ENCODE measurements at regions not wholly inside any gene's neighbourhood (a gene's known extent, or its start where the extent isn't known, plus 50 kb on each side); places are given as distances from the start of the nearest gene placed in this dataset.
"Not testable (repeated sequence)": the region's sequence is repeated elsewhere in the genome, so short reads cannot be mapped to it uniquely, and the experiment has no call there.

DNA sequence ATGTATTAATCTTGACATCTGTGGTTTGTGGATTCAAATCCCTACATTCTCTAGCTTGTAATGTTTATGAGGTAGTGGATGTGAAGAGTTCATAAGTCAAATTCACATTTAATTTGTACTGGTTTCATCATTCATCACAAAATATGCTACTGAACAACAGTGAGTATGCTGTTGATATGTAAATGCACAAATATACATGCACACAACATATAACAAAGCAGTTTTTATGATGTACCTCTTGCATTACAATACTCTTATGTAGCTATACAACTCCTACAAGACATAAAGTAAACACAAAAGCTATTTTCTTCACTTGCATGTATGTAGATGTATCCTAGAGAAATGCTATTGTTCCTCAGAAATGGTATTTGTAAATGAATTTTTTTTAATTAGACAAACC is 111.0 kb upstream of the ANTXRL start:
- H3K4me3 ChIP-seq (ENCODE audit: low read depth, low read length): no peak overlapping the region
- no peak for TF ChIP-seq CTCF (IDR thresholded peaks at IDR 0.05; ENCODE audit: insufficient read depth, low read depth, low read length, missing control alignments)
- no peak for DNase-seq (ENCODE audit: low read depth)

GRCh38 chr10:46187431-46187830 is 99.4 kb upstream of the ANTXRL start:
- DNase-seq (ENCODE audit: low read depth); H3K4me3 ChIP-seq (ENCODE audit: low read depth, low read length): not testable (repeated sequence)

GRCh38 chr10:46197050-46197449 is 89.7 kb upstream of the ANTXRL start:
- DNase-seq (ENCODE audit: low read depth): no peak
- no peak overlapping the region for H3K4me3 ChIP-seq (ENCODE audit: low read depth, low read length)
- TF ChIP-seq CTCF (IDR thresholded peaks at IDR 0.05; ENCODE audit: insufficient read depth, low read depth, low read length, missing control alignments): no peak

GRCh38 chr10:46198516-46198915 is 88.3 kb upstream of the ANTXRL start:
- H3K4me3 ChIP-seq (ENCODE audit: low read depth, low read length): no peak overlapping the region
- TF ChIP-seq CTCF (IDR thresholded peaks at IDR 0.05; ENCODE audit: insufficient read depth, low read depth, low read length, missing control alignments): no peak
- no peak for DNase-seq (ENCODE audit: low read depth)

GRCh38 chr10:46202405-46202804 is 84.4 kb upstream of the ANTXRL start:
- DNase-seq (ENCODE audit: low read depth); H3K4me3 ChIP-seq (ENCODE audit: low read depth, low read length): not testable (repeated sequence)

DNA sequence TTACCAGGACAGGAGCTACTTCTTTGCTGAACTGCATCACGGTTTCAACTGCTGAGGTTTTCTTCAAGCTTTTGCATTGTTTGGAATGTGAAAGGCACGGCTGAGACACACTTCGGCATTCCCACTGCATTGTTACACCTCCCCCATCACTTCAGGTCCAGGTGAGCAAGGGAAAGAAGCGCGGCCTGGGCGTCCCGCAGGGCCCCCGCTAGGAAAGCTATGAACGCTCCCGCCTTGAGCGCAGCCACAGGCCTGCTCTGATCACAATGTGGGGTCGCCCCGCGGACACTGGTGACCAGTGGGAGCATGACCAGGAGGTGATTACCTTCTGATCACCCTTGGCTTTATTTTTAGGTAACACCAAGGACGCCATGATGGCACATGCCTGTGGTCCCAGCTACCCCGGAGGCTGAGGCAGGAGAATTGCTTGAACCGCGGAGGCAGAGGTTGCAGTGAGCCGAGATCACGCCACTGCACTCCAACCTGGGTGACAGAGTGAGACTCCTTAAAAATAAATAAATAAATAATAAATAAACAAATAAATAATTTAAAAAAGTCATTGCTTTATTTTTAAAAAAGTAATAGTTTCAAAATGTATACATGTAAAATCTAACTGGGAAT is 82.2 kb upstream of the ANTXRL start:
- not testable (repeated sequence) for H3K4me3 ChIP-seq (ENCODE audit: low read depth, low read length); DNase-seq (ENCODE audit: low read depth)

DNA sequence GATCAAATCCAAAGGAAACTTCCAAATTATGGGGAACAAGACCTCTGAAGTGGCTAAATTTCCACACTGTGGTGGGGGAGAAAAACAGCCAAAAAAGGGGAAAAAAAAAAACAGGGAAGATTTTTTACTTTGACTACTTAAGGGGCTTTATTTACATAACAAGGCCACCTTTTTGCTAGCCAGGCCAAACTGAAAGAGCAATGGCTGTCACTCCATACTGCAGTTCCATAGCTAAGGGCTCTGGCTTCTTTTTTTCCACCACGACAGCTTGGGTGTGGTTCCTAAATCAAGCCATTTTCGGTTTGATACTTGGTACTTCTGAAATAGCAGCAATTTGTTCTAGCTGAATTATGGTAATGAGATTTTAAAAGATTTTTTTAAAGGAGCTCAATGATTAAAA is 76.4 kb upstream of the ANTXRL start:
- DNase-seq (ENCODE audit: low read depth); H3K4me3 ChIP-seq (ENCODE audit: low read depth, low read length): not testable (repeated sequence)

DNA sequence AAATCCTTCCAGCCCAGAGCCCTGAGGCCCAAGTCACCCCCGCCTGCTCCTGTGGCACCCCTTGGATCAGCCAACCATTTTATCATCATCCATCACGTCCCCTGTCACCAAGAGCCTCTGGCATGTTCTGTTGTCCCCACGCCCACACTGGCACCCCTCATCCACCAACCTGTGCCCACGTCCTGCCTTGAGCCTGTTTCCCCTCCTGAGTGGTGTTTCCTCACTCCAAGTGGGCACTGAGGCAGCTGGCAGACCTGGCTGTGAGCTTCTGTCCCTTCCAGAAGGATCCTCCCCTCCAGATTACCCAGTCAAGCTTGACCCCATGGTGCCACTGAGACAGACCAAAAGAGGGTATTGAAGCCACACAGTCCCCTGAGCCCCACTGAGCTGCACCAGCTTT is 71.4 kb upstream of the ANTXRL start:
- DNase-seq (ENCODE audit: low read depth): no peak
- H3K4me3 ChIP-seq (ENCODE audit: low read depth, low read length): no peak overlapping the region
- TF ChIP-seq CTCF (IDR thresholded peaks at IDR 0.05; ENCODE audit: insufficient read depth, low read depth, low read length, missing control alignments): no peak

- DNase-seq (ENCODE audit: low read depth): no peak
- TF ChIP-seq CTCF (IDR thresholded peaks at IDR 0.05; ENCODE audit: insufficient read depth, low read depth, low read length, missing control alignments): no peak
- H3K4me3 ChIP-seq (ENCODE audit: low read depth, low read length): no peak overlapping the region
Observed at GRCh38 chr10:46216003-46216634, 70.7 kb upstream of the ANTXRL start.

Measured in GM12865 (cell line).